GM12878 (cell line): ENCODE measurements at regions not wholly inside any gene's neighbourhood (a gene's known extent, or its start where the extent isn't known, plus 50 kb on each side); places are given as distances from the start of the nearest gene placed in this dataset.

ENCODE experiments used
- ATAC-seq: fragments of 200-7000 bp; cut with Tn5 transposase; 3 replicates; pipeline ENCODE4 v1.9.1; 2020; ENCODE audit warnings: mild to moderate bottlenecking, moderate library complexity
- BruUV-seq: library from RNA; stranded (reverse); fragments of 400-500 nt; replicated peaks from 2 replicates; lab custom pipeline; 2021; lab: Mats Ljungman, UMichigan
- CTCF ChIA-PET: fragments of 300-600 bp; sonication (Branson Sonifier 250); formaldehyde crosslinking; extraction: SDS; loops from one replicate; lab custom pipeline; 2021; ENCODE audit warnings: inconsistent platforms; lab: Yijun Ruan, JAX
- POLR2A ChIA-PET: fragments of 350-600 bp; formaldehyde crosslinking; extraction: SDS; loops from one replicate; lab custom pipeline; 2021; ENCODE audit warnings: inconsistent platforms; lab: Charles Lee
- RAD21 ChIA-PET: fragments of 300-600 bp; sonication (Branson Sonifier 250); formaldehyde crosslinking; loops from one replicate; lab custom pipeline; 2023; ENCODE audit warnings: antibody characterized with exemption; ENCODE audit not compliant: unreplicated experiment; lab: Charles Lee
- SMC1A ChIA-PET: fragments of 300-600 bp; sonication (Branson Sonifier 250); formaldehyde crosslinking; loops from one replicate; lab custom pipeline; 2023; ENCODE audit not compliant: unreplicated experiment, uncharacterized antibody; lab: Charles Lee
- DNase-seq: peaks from one replicate; pipeline ENCODE4 v3.0.0-alpha.2; 2011; ENCODE audit warnings: low read depth, low spot score
- FAIRE-seq: peaks from 3 replicates; lab custom pipeline; 2011; peaks lifted over from hg19 to GRCh38; lab: Jason Lieb, UNC
- H2AFZ ChIP-seq: 2 replicates; pipeline ENCODE4 v1.6.0; 2011; ENCODE audit warnings: low read depth, low read length, control low read depth; ENCODE audit not compliant: control insufficient read depth
- H3K27ac ChIP-seq: 2 replicates; pipeline ENCODE4 v1.5.1; 2011; ENCODE audit warnings: control low read depth; ENCODE audit not compliant: control insufficient read depth, insufficient read depth
- H3K27me3 ChIP-seq, 2 experiments: replicated peaks in 1 of 2; 2 replicates each; pipeline versions ENCODE4 v1.6.0 to v1.6.1; 2011; ENCODE audit warnings: low read length in 1 of 2; ENCODE audit not compliant: control insufficient read depth in 2 of 2, insufficient read depth in 2 of 2
- H3K36me3 ChIP-seq, 2 experiments: 2 replicates each; pipeline ENCODE4 v1.5.1; 2011; ENCODE audit warnings: low read length in 1 of 2; ENCODE audit not compliant: control insufficient read depth in 2 of 2, insufficient read depth in 2 of 2
- H3K4me1 ChIP-seq: 2 replicates; pipeline ENCODE4 v1.6.1; 2011; ENCODE audit warnings: mild to moderate bottlenecking, low read length, moderate library complexity, mixed read lengths; ENCODE audit not compliant: control insufficient read depth, insufficient read depth
- H3K4me2 ChIP-seq: 2 replicates; pipeline ENCODE4 v1.6.0; 2011; ENCODE audit warnings: control low read depth; ENCODE audit not compliant: control insufficient read depth, insufficient read depth
- H3K4me3 ChIP-seq: fragments of 200-600 bp; sonication (generic); 2 replicates; pipeline ENCODE4 v1.5.1; 2016
- H3K79me2 ChIP-seq: 2 replicates; pipeline ENCODE4 v1.6.0; 2011; ENCODE audit warnings: low read length; ENCODE audit not compliant: control insufficient read depth, insufficient read depth
- H3K9ac ChIP-seq: 2 replicates; pipeline ENCODE4 v1.8.0; 2011; ENCODE audit warnings: low read length, control low read depth, mixed read lengths; ENCODE audit not compliant: control insufficient read depth, insufficient read depth
- H3K9me3 ChIP-seq: replicated peaks from 3 replicates; pipeline ENCODE4 v1.5.1; 2011; ENCODE audit warnings: mild to moderate bottlenecking, low read length; ENCODE audit not compliant: control insufficient read depth, insufficient read depth
- H4K20me1 ChIP-seq: 2 replicates; pipeline ENCODE4 v1.6.0; 2011; ENCODE audit not compliant: control insufficient read depth, insufficient read depth
- BCL11A ChIP-seq: IDR thresholded peaks from 2 replicates; pipeline ENCODE4 v1.6.1; 2011; ENCODE audit warnings: low read depth, low read length
- CBX3 ChIP-seq: fragments of 200-600 bp; sonication (generic); IDR thresholded peaks from 2 replicates; pipeline ENCODE4 v1.6.1; 2016; ENCODE audit warnings: low read depth, borderline replicate concordance
- DPF2 ChIP-seq: fragments of 450-650 bp; IDR thresholded peaks from 2 replicates; pipeline ENCODE4 v1.6.1; 2017; ENCODE audit warnings: mild to moderate bottlenecking
- IKZF1 ChIP-seq: fragments of 450-650 bp; conservative IDR thresholded peaks from 2 replicates; pipeline ENCODE4 v1.6.1; 2017; ENCODE audit warnings: antibody characterized with exemption, mild to moderate bottlenecking
- KDM1A ChIP-seq: fragments of 200-600 bp; sonication (generic); IDR thresholded peaks from 2 replicates; pipeline ENCODE4 v1.6.1; 2016; ENCODE audit warnings: borderline replicate concordance
- MTA3 ChIP-seq: IDR thresholded peaks from 2 replicates; pipeline ENCODE4 v1.6.1; 2012; ENCODE audit warnings: low read length, inconsistent platforms, borderline replicate concordance
- PAX8 ChIP-seq: fragments of 450-650 bp; IDR thresholded peaks from 2 replicates; pipeline ENCODE4 v1.6.1; 2017; ENCODE audit warnings: mild to moderate bottlenecking, moderate library complexity
- RB1 ChIP-seq: fragments of 450-650 bp; formaldehyde crosslinking; IDR thresholded peaks from 2 replicates; pipeline ENCODE4 v1.6.1; 2017; ENCODE audit warnings: mild to moderate bottlenecking, borderline replicate concordance
- ZNF274 ChIP-seq: IDR thresholded peaks from one replicate; pipeline ENCODE4 v1.8.0; 2011; ENCODE audit not compliant: insufficient read length, insufficient read depth
- WGBS: methylation state at CpG from one replicate; pipeline ENCODE4 v1.1.6; 2016; ENCODE audit warnings: low lambda C conversion rate; ENCODE audit not compliant: insufficient replicate concordance, insufficient coverage; ENCODE audit errors: missing lambda C conversion rate; 5-methylcytosine and 5-hydroxymethylcytosine counted together
- in situ Hi-C: fragments of 300-500 bp; cut with MboI; formaldehyde crosslinking; loops from 9 replicates; pipeline ENCODE4 v1.14.3; 2018; ENCODE audit warnings: mixed read lengths
- intact Hi-C: fragments of 100-400 bp; cut with micrococcal nuclease; formaldehyde crosslinking; loops from one replicate; pipeline ENCODE4 v1.14.2; 2022; ENCODE audit not compliant: unreplicated experiment
- TF ChIP-seq, protein P1 (sequence below): IDR thresholded peaks from 2 replicates; pipeline ENCODE4 v1.6.1; 2012; ENCODE audit warnings: low read depth, low read length, improper control_type of control experiment
- TF ChIP-seq, protein P2 (sequence below): fragments of 450-650 bp; IDR thresholded peaks from 2 replicates; pipeline ENCODE4 v1.6.1; 2016; ENCODE audit warnings: mild to moderate bottlenecking
- TF ChIP-seq, protein P3 (sequence below): fragments of 450-650 bp; formaldehyde crosslinking; IDR thresholded peaks from 2 replicates; pipeline ENCODE4 v1.4.0; 2022; ENCODE audit warnings: mild to moderate bottlenecking, moderate library complexity

DNA sequence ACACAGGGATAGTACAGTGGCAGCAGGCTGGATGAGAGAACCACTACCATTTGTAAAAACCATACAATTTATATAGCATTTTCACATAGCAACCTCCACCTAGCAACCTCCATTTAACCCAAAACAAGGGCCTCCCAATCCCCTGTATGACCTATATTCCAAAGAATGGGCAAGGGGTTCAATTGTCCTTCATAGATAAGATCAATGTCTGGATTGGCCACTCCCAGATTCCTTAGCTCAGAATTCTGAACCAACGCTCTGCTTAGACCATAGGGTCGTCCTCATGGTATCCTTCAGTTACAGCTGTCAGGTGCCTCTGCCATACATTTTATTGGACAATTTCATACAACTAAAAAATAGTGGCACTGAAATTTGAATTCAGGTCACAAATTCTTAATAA lies 166.2 kb downstream of the KCTD12 start:
- FAIRE-seq: no peak

DNA sequence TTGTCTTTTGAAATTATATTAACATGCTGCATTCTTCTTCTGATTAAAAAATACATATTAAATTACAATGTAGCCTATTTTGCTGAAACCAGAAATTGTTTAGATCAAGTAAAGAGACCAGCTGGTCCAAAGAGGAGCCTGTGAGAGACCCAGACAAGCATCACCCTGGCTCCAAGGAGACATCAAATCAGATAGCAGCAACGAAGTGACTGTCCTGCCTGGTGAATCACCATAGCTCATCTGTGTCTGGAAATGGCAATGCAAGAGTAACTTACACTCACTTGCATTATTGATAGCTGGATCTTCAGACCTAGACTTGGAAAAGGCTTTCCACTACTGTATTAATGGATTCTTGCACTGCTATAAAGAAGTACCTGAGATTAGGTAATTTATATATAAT lies 169.1 kb downstream of the KCTD12 start:
- ChIA-PET CTCF (no interaction called here), POLR2A (no interaction called here), RAD21 (no interaction called here), SMC1A (no interaction called here)
- DNase-seq (no peak), FAIRE-seq (no peak), ATAC-seq (no peak)
- H3K36me3 ChIP-seq: no peaks in the 10 kb centered on the region
- no peak overlapping the region for H3K4me2 ChIP-seq
- H3K4me3 ChIP-seq: no peak overlapping the region
- no peaks in the 10 kb centered on the region for H3K4me1 ChIP-seq
- in situ Hi-C loops (no loop called here), intact Hi-C loops (no loop called here)
- no peaks in the 10 kb centered on the region for H4K20me1 ChIP-seq
- no peak overlapping the region for H3K9ac ChIP-seq
- H3K27me3 ChIP-seq: no peaks in the 10 kb centered on the region
- H3K9me3 ChIP-seq: no peaks in the 10 kb centered on the region
- no peak overlapping the region for H2AFZ ChIP-seq
- H3K27ac ChIP-seq: no peak overlapping the region
- no peaks in the 10 kb centered on the region for H3K79me2 ChIP-seq
- no TSS peak for BruUV-seq
- WGBS: 0% methylated on average over 1 of the region's 1 CpG
- no peak for TF ChIP-seq CBX3
- no peak for TF ChIP-seq ZNF274
- TF ChIP-seq, protein P1, sequence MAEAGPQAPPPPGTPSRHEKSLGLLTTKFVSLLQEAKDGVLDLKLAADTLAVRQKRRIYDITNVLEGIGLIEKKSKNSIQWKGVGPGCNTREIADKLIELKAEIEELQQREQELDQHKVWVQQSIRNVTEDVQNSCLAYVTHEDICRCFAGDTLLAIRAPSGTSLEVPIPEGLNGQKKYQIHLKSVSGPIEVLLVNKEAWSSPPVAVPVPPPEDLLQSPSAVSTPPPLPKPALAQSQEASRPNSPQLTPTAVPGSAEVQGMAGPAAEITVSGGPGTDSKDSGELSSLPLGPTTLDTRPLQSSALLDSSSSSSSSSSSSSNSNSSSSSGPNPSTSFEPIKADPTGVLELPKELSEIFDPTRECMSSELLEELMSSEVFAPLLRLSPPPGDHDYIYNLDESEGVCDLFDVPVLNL: no peak
- no peak for TF ChIP-seq BCL11A
- TF ChIP-seq, protein P2, sequence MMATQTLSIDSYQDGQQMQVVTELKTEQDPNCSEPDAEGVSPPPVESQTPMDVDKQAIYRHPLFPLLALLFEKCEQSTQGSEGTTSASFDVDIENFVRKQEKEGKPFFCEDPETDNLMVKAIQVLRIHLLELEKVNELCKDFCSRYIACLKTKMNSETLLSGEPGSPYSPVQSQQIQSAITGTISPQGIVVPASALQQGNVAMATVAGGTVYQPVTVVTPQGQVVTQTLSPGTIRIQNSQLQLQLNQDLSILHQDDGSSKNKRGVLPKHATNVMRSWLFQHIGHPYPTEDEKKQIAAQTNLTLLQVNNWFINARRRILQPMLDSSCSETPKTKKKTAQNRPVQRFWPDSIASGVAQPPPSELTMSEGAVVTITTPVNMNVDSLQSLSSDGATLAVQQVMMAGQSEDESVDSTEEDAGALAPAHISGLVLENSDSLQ: no peak
- TF ChIP-seq PAX8: no peak
- TF ChIP-seq, protein P3, sequence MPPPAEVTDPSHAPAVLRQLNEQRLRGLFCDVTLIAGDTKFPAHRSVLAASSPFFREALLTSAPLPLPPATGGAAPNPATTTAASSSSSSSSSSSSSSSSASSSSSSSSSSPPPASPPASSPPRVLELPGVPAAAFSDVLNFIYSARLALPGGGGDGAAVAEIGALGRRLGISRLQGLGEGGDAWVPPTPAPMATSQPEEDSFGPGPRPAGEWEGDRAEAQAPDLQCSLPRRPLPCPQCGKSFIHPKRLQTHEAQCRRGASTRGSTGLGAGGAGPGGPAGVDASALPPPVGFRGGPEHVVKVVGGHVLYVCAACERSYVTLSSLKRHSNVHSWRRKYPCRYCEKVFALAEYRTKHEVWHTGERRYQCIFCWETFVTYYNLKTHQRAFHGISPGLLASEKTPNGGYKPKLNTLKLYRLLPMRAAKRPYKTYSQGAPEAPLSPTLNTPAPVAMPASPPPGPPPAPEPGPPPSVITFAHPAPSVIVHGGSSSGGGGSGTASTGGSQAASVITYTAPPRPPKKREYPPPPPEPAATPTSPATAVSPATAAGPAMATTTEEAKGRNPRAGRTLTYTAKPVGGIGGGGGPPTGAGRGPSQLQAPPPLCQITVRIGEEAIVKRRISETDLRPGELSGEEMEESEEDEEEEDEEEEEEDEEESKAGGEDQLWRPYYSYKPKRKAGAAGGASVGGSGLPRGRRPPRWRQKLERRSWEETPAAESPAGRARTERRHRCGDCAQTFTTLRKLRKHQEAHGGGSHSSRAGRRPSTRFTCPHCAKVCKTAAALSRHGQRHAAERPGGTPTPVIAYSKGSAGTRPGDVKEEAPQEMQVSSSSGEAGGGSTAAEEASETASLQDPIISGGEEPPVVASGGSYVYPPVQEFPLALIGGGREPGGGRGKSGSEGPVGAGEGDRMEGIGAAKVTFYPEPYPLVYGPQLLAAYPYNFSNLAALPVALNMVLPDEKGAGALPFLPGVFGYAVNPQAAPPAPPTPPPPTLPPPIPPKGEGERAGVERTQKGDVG (CRISPR knock-in tag): no peak
- no peak for TF ChIP-seq RB1
- no peak for TF ChIP-seq IKZF1

More for the DNA sequence above, 166.2 kb downstream of the KCTD12 start:
- ChIA-PET RAD21 (no interaction called here), CTCF (no interaction called here), POLR2A (no interaction called here), SMC1A (no interaction called here)
- no peak overlapping the region for H3K4me2 ChIP-seq
- H2AFZ ChIP-seq: no peak overlapping the region
- 84% methylated on average over 2 of the region's 2 CpGs for WGBS
- no peaks in the 10 kb centered on the region for H4K20me1 ChIP-seq
- H3K9me3 ChIP-seq: no peaks in the 10 kb centered on the region
- in situ Hi-C loops (no loop called here), intact Hi-C loops (no loop called here)
- H3K36me3 ChIP-seq: no peaks in the 10 kb centered on the region
- ATAC-seq (no peak), DNase-seq (no peak)
- no TSS peak for BruUV-seq
- no peak overlapping the region for H3K4me3 ChIP-seq
- H3K79me2 ChIP-seq: no peaks in the 10 kb centered on the region
- no peak for TF ChIP-seq KDM1A
- TF ChIP-seq DPF2: no peak
- no peak for TF ChIP-seq MTA3
- no peaks in the 10 kb centered on the region for H3K4me1 ChIP-seq
- no peak overlapping the region for H3K9ac ChIP-seq
- H3K27me3 ChIP-seq: no peaks in the 10 kb centered on the region
- no peak overlapping the region for H3K27ac ChIP-seq
